Uterus (tissue), 3 donors: ENCODE measurements at regions not wholly inside any gene's neighbourhood (a gene's known extent, or its start where the extent isn't known, plus 50 kb on each side); places are given as distances from the start of the nearest gene placed in this dataset.

Experiments used
- DNase-seq, 2 donors: peaks; one replicate each; pipeline ENCODE4 v3.0.0-alpha.2; 2019 to 2020
- H3K27ac ChIP-seq, 2 donors: fragments of 200-600 bp; sonication (generic); 1 replicate in 1 of 2; 2 replicates in 1 of 2; pipeline ENCODE4 v1.5.1; 2016 to 2018
- H3K27me3 ChIP-seq, 2 donors: fragments of 200-600 bp; sonication (generic); one replicate each; pipeline ENCODE4 v1.5.1; 2018 to 2019; ENCODE audit warnings: control low read depth in 1 of 2
- H3K36me3 ChIP-seq, 2 donors: fragments of 200-600 bp; sonication (generic); one replicate each; pipeline ENCODE4 v1.5.1; 2019; ENCODE audit warnings: control low read depth in 1 of 2
- H3K4me1 ChIP-seq, 2 donors: fragments of 200-600 bp; sonication (generic); one replicate each; pipeline ENCODE4 v1.5.1; 2018 to 2019; ENCODE audit warnings: control low read depth in 1 of 2
- H3K4me3 ChIP-seq, 2 donors: fragments of 200-600 bp; sonication (generic); 1 replicate in 1 of 2; 2 replicates in 1 of 2; pipeline ENCODE4 v1.5.1; 2018 to 2019; ENCODE audit warnings: mild to moderate bottlenecking in 1 of 2
- H3K9me3 ChIP-seq, 2 donors: fragments of 200-600 bp; sonication (generic); one replicate each; pipeline ENCODE4 v1.5.1; 2019; ENCODE audit warnings: control low read depth in 1 of 2
- CTCF ChIP-seq, 4 experiments: fragments of 200-600 bp in 2 of 4; fragments of 450-650 bp in 2 of 4; sonication (generic) in 2 of 4; IDR thresholded peaks; one replicate each; pipeline ENCODE4 v1.5.1; 2016 to 2019; ENCODE audit warnings: antibody characterized with exemption in 4 of 4, mild to moderate bottlenecking in 2 of 4, moderate library complexity in 1 of 4
- POLR2A ChIP-seq, 2 donors: fragments of 450-650 bp; IDR thresholded peaks; one replicate each; pipeline ENCODE4 v1.6.1; 2016; ENCODE audit warnings: antibody characterized with exemption in 2 of 2, mild to moderate bottlenecking in 1 of 2, moderate library complexity in 1 of 2
- intact Hi-C: fragments of 100-400 bp; cut with DNase I; formaldehyde crosslinking; loops from one replicate; pipeline ENCODE4 v1.15.1; 2023; ENCODE audit warnings: low total_unique reads
- donor health status: DM: yes; HTN: yes; CAD: no.

DNA sequence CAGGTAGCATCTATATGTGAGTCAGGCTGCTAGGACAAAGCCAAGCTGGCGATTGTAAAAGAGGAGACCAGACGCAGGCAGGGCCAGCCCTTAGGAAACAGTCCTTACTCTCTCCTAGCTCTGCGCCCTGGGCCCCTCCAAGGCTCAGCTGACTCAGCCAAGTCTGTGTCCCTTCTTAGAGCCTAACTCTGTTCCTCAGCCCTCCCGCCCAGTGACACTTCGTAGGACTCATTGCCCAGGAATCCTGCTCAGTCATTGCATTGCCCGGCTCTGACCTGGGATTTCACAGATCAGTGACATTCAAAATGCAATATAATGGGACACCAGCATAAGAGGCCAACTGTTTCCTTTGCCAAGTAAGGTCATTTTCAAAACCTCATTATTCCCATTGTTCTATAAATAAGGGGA, 244.2 kb downstream of the TLE3 start:
- H3K9me3 ChIP-seq: no peaks in the 10 kb centered on the region
- H3K27me3 ChIP-seq: no peaks in the 10 kb centered on the region
- no peak overlapping the region for H3K27ac ChIP-seq
- TF ChIP-seq POLR2A (IDR thresholded peaks at IDR 0.05) (no peak), CTCF (IDR thresholded peaks at IDR 0.05) (no peak)
- H3K4me1 ChIP-seq: no peaks in the 10 kb centered on the region
- intact Hi-C loops: no loop called here
- H3K4me3 ChIP-seq: no peak overlapping the region
- no peaks in the 10 kb centered on the region for H3K36me3 ChIP-seq
- DNase-seq: no peak

- H3K9me3 ChIP-seq: no peaks in the 10 kb centered on the region
- DNase-seq: no peak
- no peak overlapping the region for H3K27ac ChIP-seq
- no peaks in the 10 kb centered on the region for H3K36me3 ChIP-seq
- intact Hi-C loops: no loop called here
- no peak overlapping the region for H3K4me3 ChIP-seq
- no peaks in the 10 kb centered on the region for H3K4me1 ChIP-seq
- TF ChIP-seq POLR2A (IDR thresholded peaks at IDR 0.05): no peak
- TF ChIP-seq CTCF (IDR thresholded peaks at IDR 0.05): no peak
- no peaks in the 10 kb centered on the region for H3K27me3 ChIP-seq
Observed at GRCh38 chr15:69854001-69854400, 243.7 kb downstream of the TLE3 start.

DNA sequence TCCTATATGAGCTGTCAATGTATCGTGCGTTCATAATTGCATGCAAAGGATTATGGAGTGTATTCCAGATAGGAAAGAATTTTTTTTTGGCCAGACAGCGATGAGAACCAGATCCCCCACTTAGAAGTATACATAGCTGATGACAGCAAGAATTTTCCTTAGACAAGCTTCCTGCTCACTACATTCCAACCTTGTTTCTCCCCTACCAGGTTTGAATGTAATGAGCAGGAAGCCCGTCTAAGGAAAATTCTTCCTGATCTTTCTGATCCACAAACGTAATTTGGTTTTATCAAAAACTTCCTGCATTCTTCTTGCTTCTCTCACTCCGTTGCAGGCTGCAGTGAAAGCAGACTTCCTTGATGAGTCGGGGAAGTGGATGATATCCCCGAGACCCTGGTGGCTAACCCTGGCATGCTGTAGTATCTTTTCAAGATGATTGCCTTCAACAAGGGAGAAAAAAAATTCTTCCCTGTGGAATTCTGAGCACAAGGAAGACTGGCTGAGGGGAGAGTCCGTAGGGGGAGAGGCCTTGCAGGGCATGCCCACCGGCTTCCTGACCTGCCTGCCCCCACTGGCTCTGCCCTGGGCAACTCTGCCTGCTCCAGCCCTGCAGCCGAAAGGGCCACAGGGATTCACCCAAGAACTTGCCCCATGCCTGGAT, 243.1 kb downstream of the TLE3 start:
- Histone ChIP-seq H3K36me3 (no peaks in the 10 kb centered on the region), H3K4me1 (no peaks in the 10 kb centered on the region), H3K27me3 (no peaks in the 10 kb centered on the region), H3K4me3 (no peak overlapping the region), H3K9me3 (no peaks in the 10 kb centered on the region), H3K27ac (no peak overlapping the region)
- intact Hi-C loops: no loop called here
- no peak for DNase-seq
- TF ChIP-seq CTCF (IDR thresholded peaks at IDR 0.05) (no peak), POLR2A (IDR thresholded peaks at IDR 0.05) (no peak)

- Histone ChIP-seq H3K4me3 (no peak overlapping the region), H3K9me3 (no peaks in the 10 kb centered on the region), H3K36me3 (no peaks in the 10 kb centered on the region), H3K27ac (no peak overlapping the region), H3K27me3 (no peaks in the 10 kb centered on the region), H3K4me1 (no peaks in the 10 kb centered on the region)
- intact Hi-C loops: no loop called here
- TF ChIP-seq CTCF (IDR thresholded peaks at IDR 0.05) (no peak), POLR2A (IDR thresholded peaks at IDR 0.05) (no peak)
- DNase-seq: no peak
Observed at GRCh38 chr15:69855258-69856000, 242.3 kb downstream of the TLE3 start.

DNA sequence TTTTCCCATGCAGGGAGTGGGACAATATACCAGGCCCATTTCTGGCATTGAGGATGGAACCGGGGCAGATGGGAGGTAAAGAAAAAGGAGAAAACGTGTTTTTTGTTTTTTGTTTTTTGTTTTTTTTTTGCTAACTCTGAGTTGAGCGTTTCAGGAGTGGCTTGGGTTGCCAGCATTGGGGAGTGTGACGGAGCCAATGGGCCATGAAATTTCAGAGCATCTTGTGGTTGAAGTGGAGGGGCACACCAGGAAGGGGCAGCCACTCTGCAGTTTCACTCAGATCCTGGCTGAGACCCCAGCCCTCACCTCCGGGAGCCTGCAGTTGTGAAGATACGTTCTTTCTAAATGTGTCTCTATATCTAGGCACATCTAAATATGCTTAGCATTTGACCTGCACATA, 240.5 kb downstream of the TLE3 start:
- no peaks in the 10 kb centered on the region for H3K4me1 ChIP-seq
- TF ChIP-seq CTCF (IDR thresholded peaks at IDR 0.05) (no peak), POLR2A (IDR thresholded peaks at IDR 0.05) (no peak)
- no peak for DNase-seq
- intact Hi-C loops: no loop called here
- H3K27me3 ChIP-seq: no peaks in the 10 kb centered on the region
- no peaks in the 10 kb centered on the region for H3K36me3 ChIP-seq
- H3K4me3 ChIP-seq: no peak overlapping the region
- H3K27ac ChIP-seq: no peak overlapping the region
- H3K9me3 ChIP-seq: no peaks in the 10 kb centered on the region
